ENCODE measurements at regions not wholly inside any gene's neighbourhood (a gene's known extent, or its start where the extent isn't known, plus 50 kb on each side); places are given as distances from the start of the nearest gene placed in this dataset.
"Not testable (repeated sequence)": the region's sequence is repeated elsewhere in the genome, so short reads cannot be mapped to it uniquely, and the experiment has no call there.

DNA sequence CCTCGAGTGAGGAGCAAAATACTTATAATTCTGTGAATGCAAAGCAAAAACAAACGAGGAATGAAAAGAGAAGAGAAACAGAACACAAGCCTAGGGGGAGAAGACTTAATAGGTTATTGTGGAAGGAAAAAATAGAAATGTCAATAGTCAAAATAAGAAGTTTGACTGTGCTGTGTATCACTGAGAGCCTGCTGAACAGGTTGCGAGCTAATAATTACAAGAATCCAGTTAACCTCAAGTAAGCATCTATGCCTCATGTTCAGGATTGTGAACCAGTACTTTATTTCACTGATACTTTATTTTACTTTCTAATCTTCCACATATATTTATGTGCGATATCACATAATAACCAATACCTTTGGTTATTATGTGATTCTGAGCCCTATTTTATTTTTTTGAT is 316.7 kb downstream of the OTUD1 start:
- TF ChIP-seq, protein P1, sequence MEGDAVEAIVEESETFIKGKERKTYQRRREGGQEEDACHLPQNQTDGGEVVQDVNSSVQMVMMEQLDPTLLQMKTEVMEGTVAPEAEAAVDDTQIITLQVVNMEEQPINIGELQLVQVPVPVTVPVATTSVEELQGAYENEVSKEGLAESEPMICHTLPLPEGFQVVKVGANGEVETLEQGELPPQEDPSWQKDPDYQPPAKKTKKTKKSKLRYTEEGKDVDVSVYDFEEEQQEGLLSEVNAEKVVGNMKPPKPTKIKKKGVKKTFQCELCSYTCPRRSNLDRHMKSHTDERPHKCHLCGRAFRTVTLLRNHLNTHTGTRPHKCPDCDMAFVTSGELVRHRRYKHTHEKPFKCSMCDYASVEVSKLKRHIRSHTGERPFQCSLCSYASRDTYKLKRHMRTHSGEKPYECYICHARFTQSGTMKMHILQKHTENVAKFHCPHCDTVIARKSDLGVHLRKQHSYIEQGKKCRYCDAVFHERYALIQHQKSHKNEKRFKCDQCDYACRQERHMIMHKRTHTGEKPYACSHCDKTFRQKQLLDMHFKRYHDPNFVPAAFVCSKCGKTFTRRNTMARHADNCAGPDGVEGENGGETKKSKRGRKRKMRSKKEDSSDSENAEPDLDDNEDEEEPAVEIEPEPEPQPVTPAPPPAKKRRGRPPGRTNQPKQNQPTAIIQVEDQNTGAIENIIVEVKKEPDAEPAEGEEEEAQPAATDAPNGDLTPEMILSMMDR (conservative IDR thresholded peaks at IDR 0.05; ENCODE audit: low read depth, low read length): no peak
- H3K4me3 ChIP-seq (ENCODE audit: low read depth, low read length): no peak overlapping the region
- DNase-seq (ENCODE audit: low read depth): no peak

DNA sequence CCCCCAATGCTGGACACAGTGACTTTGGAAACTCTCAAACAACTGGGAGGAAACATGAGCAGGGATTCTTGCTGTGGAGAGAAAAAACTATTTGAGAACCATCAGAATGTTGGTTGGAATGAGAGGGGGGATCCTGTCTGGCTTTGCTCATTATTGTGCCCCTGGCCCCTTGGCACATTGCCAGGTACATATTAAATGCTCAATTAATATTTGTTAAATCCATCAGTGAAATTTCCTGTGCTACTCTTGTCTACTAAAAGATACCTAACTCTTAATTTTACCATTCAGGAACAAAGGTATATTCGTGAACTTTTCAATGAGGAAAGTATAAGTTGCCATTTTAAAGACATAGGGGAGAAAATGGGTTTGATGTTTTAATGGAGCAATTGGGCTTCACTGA is 329.4 kb downstream of the OTUD1 start:
- TF ChIP-seq, protein P1 (conservative IDR thresholded peaks at IDR 0.05; ENCODE audit: low read depth, low read length): no peak
- H3K4me3 ChIP-seq (ENCODE audit: low read depth, low read length): no peak overlapping the region

GRCh38 chr10:23777153-23777552 is 338.3 kb downstream of the OTUD1 start:
- TF ChIP-seq, protein P1 (conservative IDR thresholded peaks at IDR 0.05; ENCODE audit: low read depth, low read length): no peak
- no peak for DNase-seq (ENCODE audit: low read depth)
- no peak overlapping the region for H3K4me3 ChIP-seq (ENCODE audit: low read depth, low read length)

More for the DNA sequence above, 329.4 kb downstream of the OTUD1 start:
- DNase-seq (ENCODE audit: low read depth): no peak

GRCh38 chr10:23779301-23779700 is 340.4 kb downstream of the OTUD1 start:
- DNase-seq (ENCODE audit: low read depth): no peak
- H3K4me3 ChIP-seq (ENCODE audit: low read depth, low read length): no peak overlapping the region
- TF ChIP-seq, protein P1 (conservative IDR thresholded peaks at IDR 0.05; ENCODE audit: low read depth, low read length): no peak

DNA sequence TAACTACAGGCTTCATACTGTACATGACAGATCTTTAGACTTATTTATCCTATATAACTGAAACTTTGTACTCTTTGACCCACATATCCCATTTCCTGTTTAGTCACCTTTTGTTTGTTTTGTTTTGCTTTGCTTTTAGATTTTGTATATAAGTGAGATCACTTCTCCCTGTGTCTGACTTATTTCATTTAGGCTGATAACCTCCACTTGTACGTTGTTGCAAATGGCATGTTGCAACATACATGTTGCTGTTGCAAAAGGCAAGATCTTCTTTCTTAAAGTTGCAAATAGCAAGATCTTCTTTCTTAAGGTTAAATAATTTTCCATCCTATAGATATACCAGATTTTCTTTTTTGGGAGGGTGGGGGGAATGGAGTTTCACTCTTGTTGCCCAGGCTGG is 341.5 kb downstream of the OTUD1 start:
- H3K4me3 ChIP-seq (ENCODE audit: low read depth, low read length): no peak overlapping the region
- TF ChIP-seq, protein P1 (conservative IDR thresholded peaks at IDR 0.05; ENCODE audit: low read depth, low read length): no peak
- no peak for DNase-seq (ENCODE audit: low read depth)

DNA sequence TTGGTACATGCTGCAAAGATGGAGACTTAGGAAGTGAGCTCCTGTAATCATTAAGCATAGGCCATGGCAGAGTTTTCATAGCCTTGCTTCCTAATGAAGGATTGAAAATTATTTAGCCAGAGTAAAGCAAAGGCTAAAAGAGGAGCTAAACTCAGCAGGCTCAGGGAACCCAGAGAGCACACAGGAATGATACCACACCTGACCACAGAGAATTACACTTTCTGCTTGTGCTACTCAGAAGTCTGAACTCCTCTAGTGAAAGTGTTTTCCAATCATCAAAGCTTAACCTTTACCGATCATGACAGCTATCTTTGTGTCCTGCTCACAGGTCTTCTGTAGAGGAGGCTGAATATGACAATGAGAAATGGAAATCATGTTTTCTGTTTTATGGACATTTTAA is 347.7 kb downstream of the OTUD1 start:
- H3K4me3 ChIP-seq (ENCODE audit: low read depth, low read length): no peak overlapping the region
- TF ChIP-seq, protein P1 (conservative IDR thresholded peaks at IDR 0.05; ENCODE audit: low read depth, low read length): no peak
- DNase-seq (ENCODE audit: low read depth): no peak

DNA sequence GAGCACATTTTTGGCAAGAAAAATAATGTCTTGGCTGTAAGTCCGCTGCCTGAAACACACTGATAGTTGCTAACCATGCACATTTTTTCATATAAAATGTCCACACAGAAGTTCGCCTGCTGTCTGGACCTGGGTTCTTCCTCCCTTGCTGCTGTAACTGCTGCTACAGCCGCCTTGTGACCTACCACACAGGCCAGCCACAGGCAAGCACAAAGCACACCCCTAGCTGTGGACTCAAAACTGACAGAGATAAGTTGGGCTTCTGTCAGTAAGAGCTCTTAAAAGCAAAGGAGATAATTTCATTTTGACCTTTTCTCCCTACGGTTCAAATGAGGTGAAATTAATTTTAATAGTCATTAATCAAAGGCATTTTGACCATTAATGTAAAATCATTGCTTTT is 354.7 kb downstream of the OTUD1 start:
- DNase-seq (ENCODE audit: low read depth): no peak
- TF ChIP-seq, protein P1 (conservative IDR thresholded peaks at IDR 0.05; ENCODE audit: low read depth, low read length): no peak

DNA sequence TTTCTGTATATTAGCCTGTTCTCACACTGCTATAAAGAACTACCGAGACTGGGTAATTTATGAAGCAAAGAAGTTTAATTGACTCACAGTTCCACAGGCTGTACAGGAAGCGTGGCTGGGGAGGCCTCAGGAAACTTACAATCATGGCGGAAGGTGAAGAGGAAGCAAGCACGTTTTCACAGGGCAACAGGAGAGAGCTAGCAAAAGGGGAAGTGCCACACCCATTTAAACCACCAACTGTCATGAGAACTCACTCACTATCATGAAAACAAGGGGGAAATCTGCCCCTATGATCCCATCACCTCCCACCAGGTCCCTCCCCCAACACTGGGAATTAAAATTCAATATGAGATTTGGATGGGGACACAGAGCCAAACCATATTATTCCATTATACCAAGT is 358.6 kb downstream of the OTUD1 start:
- DNase-seq (ENCODE audit: low read depth); H3K4me3 ChIP-seq (ENCODE audit: low read depth, low read length): not testable (repeated sequence)

More for the DNA sequence above, 354.7 kb downstream of the OTUD1 start:
- H3K4me3 ChIP-seq (ENCODE audit: low read depth, low read length): no peak overlapping the region

All from choroid plexus epithelial cell (primary cell).